K562 (cell line): ENCODE measurements at regions not wholly inside any gene's neighbourhood (a gene's known extent, or its start where the extent isn't known, plus 50 kb on each side); places are given as distances from the start of the nearest gene placed in this dataset.

Experiments used
- ATAC-seq: fragments of 200-7000 bp; cut with Tn5 transposase; 3 replicates; pipeline ENCODE4 v1.9.1; 2020; ENCODE audit warnings: moderate library complexity
- BruUV-seq: library from RNA; stranded (reverse); fragments of 400-500 nt; replicated peaks from 2 replicates; lab custom pipeline; 2021; lab: Mats Ljungman, UMichigan
- CTCF ChIA-PET: fragments of 300-600 bp; formaldehyde crosslinking; extraction: SDS; loops from one replicate; lab custom pipeline; 2021; ENCODE audit warnings: low intra/inter-chr PET ratio; lab: Yijun Ruan, JAX
- POLR2A ChIA-PET: fragments of 300-600, 350-650 bp; sonication (Branson Sonifier 250); formaldehyde crosslinking; extraction: SDS; loops from one replicate; lab custom pipeline; 2021; ENCODE audit warnings: antibody characterized with exemption, inconsistent platforms; lab: Yijun Ruan, JAX
- DNase-seq, 4 experiments: peaks; one replicate each; pipeline versions ENCODE4 v3.0.0 to v3.0.0-alpha.2; 2011 to 2018; ENCODE audit warnings: low spot score in 3 of 4, mixed read lengths in 3 of 4; ENCODE audit errors: extremely low read depth in 1 of 4
- FAIRE-seq: peaks from 2 replicates; lab custom pipeline; 2011; peaks lifted over from hg19 to GRCh38; lab: Jason Lieb, UNC
- H2AFZ ChIP-seq: 2 replicates; pipeline ENCODE4 v1.6.0; 2011; ENCODE audit warnings: low read depth, low read length, control low read depth, inconsistent platforms
- H3K27ac ChIP-seq: fragments of 200-600 bp; 3 replicates; pipeline ENCODE4 v1.8.0; 2011; ENCODE audit warnings: low read depth, mild to moderate bottlenecking, control low read depth, inconsistent platforms, low read length, moderate library complexity, mixed read lengths; ENCODE audit errors: extremely low read depth
- H3K27me3 ChIP-seq, 2 experiments: fragments of 300-600 bp in 1 of 2; 2 replicates in 1 of 2; 3 replicates in 1 of 2; pipeline versions ENCODE4 v1.6.0 to v1.8.0; 2011; ENCODE audit warnings: inconsistent platforms in 2 of 2, low read length in 2 of 2, mild to moderate bottlenecking in 1 of 2, mixed read lengths in 1 of 2, moderate library complexity in 1 of 2; ENCODE audit not compliant: control insufficient read depth in 2 of 2, insufficient read depth in 2 of 2
- H3K36me3 ChIP-seq: fragments of 300-600 bp; 3 replicates; pipeline ENCODE4 v1.8.0; 2011; ENCODE audit warnings: mild to moderate bottlenecking, low read length, inconsistent platforms; ENCODE audit not compliant: control insufficient read depth, insufficient read depth
- H3K4me1 ChIP-seq, 2 experiments: fragments of 200-600 bp in 1 of 2; replicated peaks in 1 of 2; 2 replicates in 1 of 2; 3 replicates in 1 of 2; pipeline versions ENCODE4 v1.5.1 to v1.8.0; 2011; ENCODE audit warnings: inconsistent platforms in 2 of 2, low read length in 2 of 2, mild to moderate bottlenecking in 1 of 2, mixed read lengths in 1 of 2, moderate library complexity in 1 of 2; ENCODE audit not compliant: control insufficient read depth in 2 of 2, insufficient read depth in 2 of 2
- H3K4me2 ChIP-seq: 2 replicates; pipeline ENCODE4 v1.6.1; 2011; ENCODE audit warnings: low read length, control low read depth, inconsistent platforms, mixed read lengths; ENCODE audit not compliant: insufficient read depth
- H3K4me3 ChIP-seq: fragments of 200-600 bp; sonication (generic), shearing (Covaris generic); 2 replicates; pipeline ENCODE4 v1.5.1; 2016; ENCODE audit warnings: control low read depth, inconsistent platforms
- H3K79me2 ChIP-seq: fragments of 200-600 bp; 3 replicates; pipeline ENCODE4 v1.8.0; 2011; ENCODE audit warnings: low read length, inconsistent platforms; ENCODE audit not compliant: control insufficient read depth, insufficient read depth
- H3K9ac ChIP-seq, 2 experiments: 2 replicates each; pipeline versions ENCODE4 v1.6.0 to v1.6.1; 2011; ENCODE audit warnings: low read depth in 2 of 2, low read length in 2 of 2, control low read depth in 1 of 2, inconsistent platforms in 1 of 2, mild to moderate bottlenecking in 1 of 2, mixed read lengths in 1 of 2; ENCODE audit not compliant: insufficient read depth in 1 of 2
- H3K9me1 ChIP-seq: one replicate; pipeline ENCODE4 v1.6.0; 2011; ENCODE audit warnings: inconsistent platforms, mild to moderate bottlenecking, low read length, moderate library complexity; ENCODE audit not compliant: control insufficient read depth, insufficient read depth
- H3K9me3 ChIP-seq: replicated peaks from 2 replicates; pipeline ENCODE4 v1.5.1; 2011; ENCODE audit warnings: low read depth, low read length, inconsistent platforms; ENCODE audit not compliant: control insufficient read depth, insufficient read depth
- H4K20me1 ChIP-seq: replicated peaks from 2 replicates; pipeline ENCODE4 v1.6.1; 2011; ENCODE audit warnings: low read length, inconsistent platforms, mixed read lengths; ENCODE audit not compliant: control insufficient read depth, insufficient read depth
- ADNP ChIP-seq: fragments of 200-800 bp; sonication (Bioruptor generic); IDR thresholded peaks from 2 replicates; pipeline ENCODE4 v1.6.1; 2016; ENCODE audit warnings: missing genetic modification characterization, missing compliant biosample characterization
- CBFA2T2 ChIP-seq: fragments of 450-650 bp; conservative IDR thresholded peaks from 2 replicates; pipeline ENCODE4 v1.6.1; 2017; ENCODE audit warnings: mild to moderate bottlenecking
- CREB3 ChIP-seq: fragments of 450-650 bp; conservative IDR thresholded peaks from 2 replicates; pipeline ENCODE4 v1.6.1; 2016; ENCODE audit warnings: missing genetic modification characterization, low read depth, mild to moderate bottlenecking, missing compliant biosample characterization, moderate library complexity
- HOMEZ ChIP-seq: fragments of 250-450 bp; sonication (Bioruptor Pico); IDR thresholded peaks from 2 replicates; pipeline ENCODE4 v1.4.0; 2020; ENCODE audit warnings: mild to moderate bottlenecking, moderate library complexity
- KLF1 ChIP-seq: fragments of 450-650 bp; IDR thresholded peaks from 2 replicates; pipeline ENCODE4 v1.6.1; 2016; ENCODE audit warnings: missing genetic modification characterization, missing compliant biosample characterization
- KLF6 ChIP-seq: fragments of 250-450 bp; sonication (Bioruptor Pico); IDR thresholded peaks from 2 replicates; pipeline ENCODE4 v1.4.0; 2020; ENCODE audit warnings: mild to moderate bottlenecking, moderate library complexity, borderline replicate concordance
- NFIC ChIP-seq: fragments of 450-650 bp; IDR thresholded peaks from 2 replicates; pipeline ENCODE4 v1.6.1; 2017; ENCODE audit warnings: mild to moderate bottlenecking, inconsistent platforms
- NFXL1 ChIP-seq: fragments of 450-650 bp; formaldehyde crosslinking; IDR thresholded peaks from 2 replicates; pipeline ENCODE4 v1.4.0; 2021; ENCODE audit warnings: mild to moderate bottlenecking
- RBM25 ChIP-seq: fragments of 200-400 bp; formaldehyde crosslinking; IDR thresholded peaks from 2 replicates; pipeline ENCODE4 v1.6.1; 2018; ENCODE audit warnings: low read length, low read depth, moderate library complexity; ENCODE audit not compliant: severe bottlenecking
- RHOXF2B ChIP-seq: fragments of 250-450 bp; sonication (Bioruptor Pico); conservative IDR thresholded peaks from 2 replicates; pipeline ENCODE4 v1.5.1; 2021
- SIN3A ChIP-seq, 2 experiments: fragments of 150-350 bp in 1 of 2; IDR thresholded peaks; 2 replicates each; pipeline ENCODE4 v1.6.1; 2011 to 2016; ENCODE audit warnings: borderline replicate concordance in 2 of 2, low read depth in 2 of 2, low read length in 2 of 2, mild to moderate bottlenecking in 2 of 2, moderate library complexity in 2 of 2; ENCODE audit not compliant: control insufficient read depth in 1 of 2
- STAT5B ChIP-seq: fragments of 250-450 bp; sonication (Bioruptor Pico); IDR thresholded peaks from 2 replicates; pipeline ENCODE4 v1.8.0; 2021; ENCODE audit warnings: mild to moderate bottlenecking, inconsistent platforms
- ZNF134 ChIP-seq: fragments of 250-450 bp; sonication (Bioruptor Pico); conservative IDR thresholded peaks from 2 replicates; pipeline ENCODE4 v1.4.0; 2020
- ZNF165 ChIP-seq: fragments of 250-450 bp; sonication (Bioruptor Pico); IDR thresholded peaks from 2 replicates; pipeline ENCODE4 v1.4.0; 2020; ENCODE audit warnings: borderline replicate concordance
- ZNF239 ChIP-seq: fragments of 250-450 bp; sonication (Bioruptor Pico); IDR thresholded peaks from 2 replicates; pipeline ENCODE4 v1.4.0; 2020; ENCODE audit warnings: mild to moderate bottlenecking
- WGBS: fragments of 100-300 bp; shearing (Covaris generic); methylation state at CpG from one replicate; pipeline ENCODE4 v1.1.6; 2016; ENCODE audit warnings: low coverage, mixed read lengths; ENCODE audit not compliant: insufficient coverage; ENCODE audit errors: missing lambda C conversion rate; 5-methylcytosine and 5-hydroxymethylcytosine counted together
- in situ Hi-C: fragments of 300-500 bp; cut with MboI; formaldehyde crosslinking; loops from 4 replicates; pipeline ENCODE4 v1.15.0; 2018; ENCODE audit warnings: inconsistent platforms, mixed read lengths
- intact Hi-C: fragments of 100-400 bp; cut with micrococcal nuclease; formaldehyde crosslinking; loops from 2 replicates; pipeline ENCODE4 v1.14.2; 2022
- TF ChIP-seq, protein P1 (sequence below): sonication (generic); formaldehyde crosslinking; IDR thresholded peaks from 2 replicates; pipeline ENCODE4 v1.8.1; 2022; ENCODE audit warnings: missing genetic modification reagents
- TF ChIP-seq, protein P2 (sequence below): fragments of 250-450 bp; sonication (Bioruptor Pico); IDR thresholded peaks from 2 replicates; pipeline ENCODE4 v1.4.0; 2020; ENCODE audit warnings: mild to moderate bottlenecking

GRCh38 chr4:99762728-99763127, 53.9 kb upstream of the DAPP1 start:
- no peak overlapping the region for H3K9ac ChIP-seq
- H3K4me3 ChIP-seq: no peak overlapping the region
- H4K20me1 ChIP-seq: no peaks in the 10 kb centered on the region
- POLR2A ChIA-PET: interaction anchor here (1.1 kb wide), 1 partner anchor 13 kb away, joined by 3 read pairs; no protein-coding TSS in a partner anchor
- H2AFZ ChIP-seq: no peak overlapping the region
- no peak for DNase-seq
- no peaks in the 10 kb centered on the region for H3K36me3 ChIP-seq
- TF ChIP-seq, protein P1, sequence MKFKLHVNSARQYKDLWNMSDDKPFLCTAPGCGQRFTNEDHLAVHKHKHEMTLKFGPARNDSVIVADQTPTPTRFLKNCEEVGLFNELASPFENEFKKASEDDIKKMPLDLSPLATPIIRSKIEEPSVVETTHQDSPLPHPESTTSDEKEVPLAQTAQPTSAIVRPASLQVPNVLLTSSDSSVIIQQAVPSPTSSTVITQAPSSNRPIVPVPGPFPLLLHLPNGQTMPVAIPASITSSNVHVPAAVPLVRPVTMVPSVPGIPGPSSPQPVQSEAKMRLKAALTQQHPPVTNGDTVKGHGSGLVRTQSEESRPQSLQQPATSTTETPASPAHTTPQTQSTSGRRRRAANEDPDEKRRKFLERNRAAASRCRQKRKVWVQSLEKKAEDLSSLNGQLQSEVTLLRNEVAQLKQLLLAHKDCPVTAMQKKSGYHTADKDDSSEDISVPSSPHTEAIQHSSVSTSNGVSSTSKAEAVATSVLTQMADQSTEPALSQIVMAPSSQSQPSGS (CRISPR knock-in tag): no peak
- TF ChIP-seq NFIC (no peak), RBM25 (no peak), NFXL1 (CRISPR knock-in tag) (no peak), KLF1 (no peak), ZNF165 (CRISPR knock-in tag) (no peak), KLF6 (CRISPR knock-in tag) (no peak), ZNF239 (CRISPR knock-in tag) (no peak), STAT5B (CRISPR knock-in tag) (no peak), CBFA2T2 (no peak), SIN3A (IDR thresholded peaks at IDR 0.05; ENCODE audit: borderline replicate concordance in 2 of 2, control insufficient read depth in 1 of 2, low read depth in 2 of 2, low read length in 2 of 2) (no peak), RHOXF2B (CRISPR knock-in tag) (no peak), ADNP (no peak), HOMEZ (CRISPR knock-in tag) (no peak), ZNF134 (CRISPR knock-in tag) (no peak), CREB3 (tag) (no peak)
- TF ChIP-seq, protein P2, sequence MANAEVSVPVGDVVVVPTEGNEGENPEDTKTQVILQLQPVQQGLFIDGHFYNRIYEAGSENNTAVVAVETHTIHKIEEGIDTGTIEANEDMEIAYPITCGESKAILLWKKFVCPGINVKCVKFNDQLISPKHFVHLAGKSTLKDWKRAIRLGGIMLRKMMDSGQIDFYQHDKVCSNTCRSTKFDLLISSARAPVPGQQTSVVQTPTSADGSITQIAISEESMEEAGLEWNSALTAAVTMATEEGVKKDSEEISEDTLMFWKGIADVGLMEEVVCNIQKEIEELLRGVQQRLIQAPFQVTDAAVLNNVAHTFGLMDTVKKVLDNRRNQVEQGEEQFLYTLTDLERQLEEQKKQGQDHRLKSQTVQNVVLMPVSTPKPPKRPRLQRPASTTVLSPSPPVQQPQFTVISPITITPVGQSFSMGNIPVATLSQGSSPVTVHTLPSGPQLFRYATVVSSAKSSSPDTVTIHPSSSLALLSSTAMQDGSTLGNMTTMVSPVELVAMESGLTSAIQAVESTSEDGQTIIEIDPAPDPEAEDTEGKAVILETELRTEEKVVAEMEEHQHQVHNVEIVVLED (CRISPR knock-in tag): no peak
- TF ChIP-seq, all 486 proteins: peak for 0
- Histone ChIP-seq H3K79me2 (no peaks in the 10 kb centered on the region), H3K27ac (no peak overlapping the region), H3K27me3 (no peaks in the 10 kb centered on the region), H3K9me3 (no peaks in the 10 kb centered on the region), H3K9me1 (no peaks in the 10 kb centered on the region), H3K4me2 (no peak overlapping the region), H3K4me1 (no peaks in the 10 kb centered on the region)
- intact Hi-C loops (no loop called here), in situ Hi-C loops (no loop called here)
- CTCF ChIA-PET: no interaction called here
- WGBS: 0% methylated on average over 3 of the region's 3 CpGs
- FAIRE-seq (no peak), ATAC-seq (no peak)
- no TSS peak for BruUV-seq
